Prostate gland (tissue), 2 donors: ENCODE measurements at regions not wholly inside any gene's neighbourhood (a gene's known extent, or its start where the extent isn't known, plus 50 kb on each side); places are given as distances from the start of the nearest gene placed in this dataset.

ENCODE experiments used
- POLR2A ChIP-seq: fragments of 450-650 bp; IDR thresholded peaks from one replicate; pipeline ENCODE4 v1.6.1; 2016; ENCODE audit warnings: antibody characterized with exemption, mild to moderate bottlenecking
- POLR2AphosphoS5 ChIP-seq: sonication (generic); formaldehyde crosslinking; IDR thresholded peaks from one replicate; pipeline ENCODE4 v1.6.1; 2017; ENCODE audit warnings: antibody characterized with exemption
- TF ChIP-seq, protein P1 (sequence below), 4 experiments: fragments of 200-600 bp in 2 of 4; fragments of 450-650 bp in 2 of 4; sonication (generic) in 2 of 4; IDR thresholded peaks; 1 replicate in 3 of 4; 2 replicates in 1 of 4; pipeline ENCODE4 v1.5.1; 2016 to 2019; ENCODE audit warnings: antibody characterized with exemption in 4 of 4, mild to moderate bottlenecking in 2 of 4, moderate library complexity in 2 of 4

DNA sequence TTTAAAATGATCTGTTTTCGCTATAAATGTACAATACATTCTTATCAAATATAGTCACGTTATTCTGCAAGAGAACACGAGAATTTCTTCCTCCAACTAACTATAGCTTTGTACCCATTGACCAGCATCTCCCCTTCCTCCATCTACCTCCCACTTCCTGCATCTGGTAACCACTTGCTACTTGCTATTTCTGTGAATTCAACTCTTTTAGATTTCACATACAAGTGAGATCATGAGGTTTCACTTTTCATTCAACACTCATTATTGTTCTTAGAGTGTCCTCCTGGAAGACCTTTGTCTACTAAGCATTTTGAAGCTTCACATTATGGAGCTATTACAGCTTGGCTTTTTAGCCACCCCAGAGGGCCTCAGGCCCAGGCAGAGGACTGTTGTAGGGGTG is 741.3 kb upstream of the FZD8 start:
- TF ChIP-seq, protein P1, sequence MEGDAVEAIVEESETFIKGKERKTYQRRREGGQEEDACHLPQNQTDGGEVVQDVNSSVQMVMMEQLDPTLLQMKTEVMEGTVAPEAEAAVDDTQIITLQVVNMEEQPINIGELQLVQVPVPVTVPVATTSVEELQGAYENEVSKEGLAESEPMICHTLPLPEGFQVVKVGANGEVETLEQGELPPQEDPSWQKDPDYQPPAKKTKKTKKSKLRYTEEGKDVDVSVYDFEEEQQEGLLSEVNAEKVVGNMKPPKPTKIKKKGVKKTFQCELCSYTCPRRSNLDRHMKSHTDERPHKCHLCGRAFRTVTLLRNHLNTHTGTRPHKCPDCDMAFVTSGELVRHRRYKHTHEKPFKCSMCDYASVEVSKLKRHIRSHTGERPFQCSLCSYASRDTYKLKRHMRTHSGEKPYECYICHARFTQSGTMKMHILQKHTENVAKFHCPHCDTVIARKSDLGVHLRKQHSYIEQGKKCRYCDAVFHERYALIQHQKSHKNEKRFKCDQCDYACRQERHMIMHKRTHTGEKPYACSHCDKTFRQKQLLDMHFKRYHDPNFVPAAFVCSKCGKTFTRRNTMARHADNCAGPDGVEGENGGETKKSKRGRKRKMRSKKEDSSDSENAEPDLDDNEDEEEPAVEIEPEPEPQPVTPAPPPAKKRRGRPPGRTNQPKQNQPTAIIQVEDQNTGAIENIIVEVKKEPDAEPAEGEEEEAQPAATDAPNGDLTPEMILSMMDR (IDR thresholded peaks at IDR 0.05): no peak
- no peak for TF ChIP-seq POLR2A
- no peak for TF ChIP-seq POLR2AphosphoS5
